SK-N-SH (cell line): ENCODE measurements at regions not wholly inside any gene's neighbourhood (a gene's known extent, or its start where the extent isn't known, plus 50 kb on each side); places are given as distances from the start of the nearest gene placed in this dataset.

ENCODE experiments used
- CTCF ChIA-PET: fragments of 300-600, 350-600 bp; formaldehyde crosslinking; extraction: SDS; loops from one replicate; lab custom pipeline; 2021; lab: Yijun Ruan, JAX
- POLR2A ChIA-PET: fragments of 350-600 bp; sonication (Branson Sonifier 250); formaldehyde crosslinking; extraction: SDS; loops from one replicate; lab custom pipeline; 2020; ENCODE audit warnings: antibody characterized with exemption, inconsistent platforms; lab: Yijun Ruan, JAX
- DNase-seq: peaks from one replicate; pipeline ENCODE4 v3.0.0; 2012
- H2AFZ ChIP-seq: fragments of 200-600 bp; sonication (generic); 2 replicates; pipeline ENCODE4 v1.8.1; 2016; ENCODE audit warnings: antibody characterized with exemption, mild to moderate bottlenecking, low read depth
- H3F3A ChIP-seq: fragments of 200-600 bp; sonication (generic); replicated peaks from 2 replicates; pipeline ENCODE3; 2016; ENCODE audit warnings: antibody characterized with exemption, mild to moderate bottlenecking; ENCODE audit not compliant: insufficient read depth
- H3K27ac ChIP-seq, 2 experiments: fragments of 200-500 bp in 1 of 2; fragments of 200-600 bp in 1 of 2; sonication (Bioruptor generic) in 1 of 2; sonication (generic), shearing (Covaris generic) in 1 of 2; 2 replicates each; pipeline versions ENCODE4 v1.5.1 to v1.6.1; 2014 to 2016; ENCODE audit warnings: low read depth in 2 of 2, inconsistent platforms in 1 of 2, low read length in 1 of 2, mild to moderate bottlenecking in 1 of 2, mixed read lengths in 1 of 2
- H3K27me3 ChIP-seq: fragments of 200-600 bp; sonication (generic), shearing (Covaris generic); 2 replicates; pipeline ENCODE4 v1.6.1; 2016; ENCODE audit warnings: mixed run types; ENCODE audit not compliant: insufficient read depth
- H3K36me3 ChIP-seq, 2 experiments: fragments of 200-500 bp in 1 of 2; fragments of 200-600 bp in 1 of 2; sonication (Bioruptor generic) in 1 of 2; sonication (generic) in 1 of 2; replicated peaks in 1 of 2; 2 replicates each; pipeline versions ENCODE3 to v1.5.1; 2014 to 2016; ENCODE audit warnings: low read length in 1 of 2, mild to moderate bottlenecking in 1 of 2; ENCODE audit not compliant: insufficient read depth in 2 of 2, control insufficient read depth in 1 of 2
- H3K4me1 ChIP-seq, 2 experiments: fragments of 200-500 bp in 1 of 2; fragments of 200-600 bp in 1 of 2; sonication (Bioruptor generic) in 1 of 2; sonication (generic), shearing (Covaris generic) in 1 of 2; 2 replicates each; pipeline versions ENCODE4 v1.5.1 to v1.6.1; 2014 to 2016; ENCODE audit warnings: low read depth in 1 of 2, low read length in 1 of 2, mixed run types in 1 of 2; ENCODE audit not compliant: insufficient read depth in 2 of 2, control insufficient read depth in 1 of 2
- H3K4me2 ChIP-seq: fragments of 200-600 bp; sonication (generic), shearing (Covaris generic); 2 replicates; pipeline ENCODE4 v1.6.1; 2017; ENCODE audit warnings: mixed run types
- H3K4me3 ChIP-seq, 2 experiments: fragments of 200-500 bp in 1 of 2; fragments of 200-600 bp in 1 of 2; sonication (Bioruptor generic) in 1 of 2; sonication (generic), shearing (Covaris generic) in 1 of 2; 2 replicates each; pipeline versions ENCODE4 v1.5.1 to v1.8.1; 2014 to 2016; ENCODE audit warnings: low read depth in 2 of 2, inconsistent platforms in 1 of 2, low read length in 1 of 2, mild to moderate bottlenecking in 1 of 2, mixed read lengths in 1 of 2, moderate library complexity in 1 of 2
- H3K79me2 ChIP-seq: fragments of 200-600 bp; sonication (generic); 2 replicates; pipeline ENCODE4 v1.8.1; 2017; ENCODE audit warnings: mild to moderate bottlenecking; ENCODE audit not compliant: insufficient read depth
- H3K9ac ChIP-seq: fragments of 200-600 bp; sonication (generic); 2 replicates; pipeline ENCODE4 v1.6.1; 2017; ENCODE audit warnings: mixed run types
- H3K9me2 ChIP-seq: fragments of 200-600 bp; sonication (generic); 2 replicates; pipeline ENCODE4 v1.6.1; 2017; ENCODE audit warnings: mixed run types
- H3K9me3 ChIP-seq: fragments of 200-600 bp; sonication (generic); 2 replicates; pipeline ENCODE4 v1.6.1; 2017; ENCODE audit warnings: mixed run types, mild to moderate bottlenecking, moderate library complexity
- H4K20me1 ChIP-seq: fragments of 200-600 bp; sonication (generic); 2 replicates; pipeline ENCODE4 v1.6.1; 2017; ENCODE audit warnings: mild to moderate bottlenecking, mixed run types; ENCODE audit not compliant: insufficient read depth
- CTCF ChIP-seq: fragments of 200-600 bp; sonication (generic); IDR thresholded peaks from 2 replicates; pipeline ENCODE4 v1.6.1; 2017; ENCODE audit warnings: antibody characterized with exemption, mild to moderate bottlenecking, moderate library complexity
- EZH2phosphoT487 ChIP-seq: fragments of 200-600 bp; sonication (generic); IDR thresholded peaks from 2 replicates; pipeline ENCODE4 v1.6.1; 2017; ENCODE audit warnings: low read depth, mixed run types, mild to moderate bottlenecking, antibody characterized with exemption, moderate library complexity, borderline replicate concordance
- FOSL2 ChIP-seq: IDR thresholded peaks from 2 replicates; pipeline ENCODE4 v1.4.0; 2012; ENCODE audit warnings: low read depth, mild to moderate bottlenecking, moderate library complexity, borderline replicate concordance
- FOXJ3 ChIP-seq: sonication (generic); formaldehyde crosslinking; IDR thresholded peaks from 2 replicates; pipeline ENCODE4 v1.5.1; 2020; ENCODE audit warnings: mild to moderate bottlenecking, missing genetic modification reagents
- IRF3 ChIP-seq: fragments of 150-350 bp; IDR thresholded peaks from 2 replicates; pipeline ENCODE4 v1.6.1; 2016; ENCODE audit warnings: mild to moderate bottlenecking, low read depth, low read length
- NFIC ChIP-seq: IDR thresholded peaks from 2 replicates; pipeline ENCODE4 v1.4.0; 2012; ENCODE audit warnings: borderline replicate concordance
- REST ChIP-seq: IDR thresholded peaks from 2 replicates; pipeline ENCODE4 v1.6.1; 2012; ENCODE audit warnings: mild to moderate bottlenecking, low read depth, low read length, moderate library complexity
- RXRA ChIP-seq: IDR thresholded peaks from 2 replicates; pipeline ENCODE4 v1.4.0; 2012; ENCODE audit warnings: low read depth, mild to moderate bottlenecking, borderline replicate concordance
- TAF1 ChIP-seq: IDR thresholded peaks from 2 replicates; pipeline ENCODE4 v1.6.1; 2012; ENCODE audit warnings: low read depth, mild to moderate bottlenecking, low read length, moderate library complexity, borderline replicate concordance
- USF1 ChIP-seq: IDR thresholded peaks from 2 replicates; pipeline ENCODE4 v1.4.0; 2012; ENCODE audit warnings: low read depth, borderline replicate concordance
- YY1 ChIP-seq: IDR thresholded peaks from 2 replicates; pipeline ENCODE4 v1.4.0; 2012; ENCODE audit warnings: low read depth, mild to moderate bottlenecking
- WGBS: methylation state at CpG from one replicate; pipeline ENCODE4 v1.1.6; 2017; ENCODE audit warnings: low lambda C conversion rate; 5-methylcytosine and 5-hydroxymethylcytosine counted together

- TF ChIP-seq CTCF = no peak
- TF ChIP-seq FOXJ3 (CRISPR knock-in tag) = no peak
- TF ChIP-seq YY1 = no peak
- TF ChIP-seq RXRA = no peak
- no peak for TF ChIP-seq EZH2phosphoT487
- no peak for TF ChIP-seq FOSL2
- TF ChIP-seq IRF3 = no peak
Observed at GRCh38 chr2:89833116-89833779, 1141.8 kb downstream of the RPIA start (continued).

GRCh38 chr2:89833780-89834117 lies 1142.3 kb downstream of the RPIA start:
- Histone ChIP-seq H3K79me2 (no peaks in the 10 kb centered on the region), H2AFZ (no peak overlapping the region), H3F3A (no peaks in the 10 kb centered on the region), H3K4me1 (no peaks in the 10 kb centered on the region), H3K9me3 (peaks cover 13% of the 10 kb centered on the region; the same call in 1 of the 2 replicates)
- under 1% methylated on average over 4 of the region's 4 CpGs for WGBS
- TF ChIP-seq NFIC (no peak), REST (no peak), TAF1 (no peak), USF1 (no peak)
- TF ChIP-seq, all 33 proteins: peak for 0
- ChIA-PET POLR2A (no interaction called here), CTCF (no interaction called here)
- Histone ChIP-seq H3K4me3 (no peak overlapping the region), H4K20me1 (no peaks in the 10 kb centered on the region), H3K4me2 (no peak overlapping the region), H3K9ac (no peak overlapping the region), H3K27ac (no peak overlapping the region), H3K27me3 (no peaks in the 10 kb centered on the region), H3K9me2 (no peaks in the 10 kb centered on the region), H3K36me3 (no peaks in the 10 kb centered on the region)
- no peak for DNase-seq
